Neuronal stem cell (in vitro differentiated cells): ENCODE measurements at regions not wholly inside any gene's neighbourhood (a gene's known extent, or its start where the extent isn't known, plus 50 kb on each side); places are given as distances from the start of the nearest gene placed in this dataset.

Source experiments
- DNase-seq: peaks from one replicate; pipeline ENCODE4 v3.0.0-alpha.2; 2013; ENCODE audit warnings: low spot score
- H2AFZ ChIP-seq: one replicate; pipeline ENCODE4 v1.6.1; 2013; ENCODE audit warnings: mild to moderate bottlenecking, low read length, inconsistent platforms
- H2AK5ac ChIP-seq: 2 replicates; pipeline ENCODE4 v1.6.1; 2013; ENCODE audit warnings: low read depth, mild to moderate bottlenecking, inconsistent platforms, low read length, moderate library complexity, mixed read lengths
- H2BK120ac ChIP-seq: 2 replicates; pipeline ENCODE4 v1.6.1; 2013; ENCODE audit warnings: low read depth, mild to moderate bottlenecking, inconsistent platforms, low read length, moderate library complexity, mixed read lengths
- H2BK12ac ChIP-seq: one replicate; pipeline ENCODE4 v1.6.1; 2013; ENCODE audit warnings: low read length, inconsistent platforms
- H2BK15ac ChIP-seq: 2 replicates; pipeline ENCODE4 v1.6.1; 2013; ENCODE audit warnings: mild to moderate bottlenecking, low read length, inconsistent platforms, mixed read lengths
- H2BK5ac ChIP-seq: one replicate; pipeline ENCODE4 v1.6.1; 2013; ENCODE audit warnings: inconsistent platforms, mild to moderate bottlenecking, low read length, moderate library complexity
- H3K14ac ChIP-seq: one replicate; pipeline ENCODE4 v1.6.1; 2013; ENCODE audit warnings: low read length, inconsistent platforms
- H3K18ac ChIP-seq: 2 replicates; pipeline ENCODE4 v1.6.1; 2013; ENCODE audit warnings: low read length, inconsistent platforms
- H3K23ac ChIP-seq: 2 replicates; pipeline ENCODE4 v1.6.1; 2013; ENCODE audit warnings: low read depth, mild to moderate bottlenecking, mixed read lengths, low read length, inconsistent platforms; ENCODE audit not compliant: poor library complexity
- H3K27ac ChIP-seq: replicated peaks from 3 replicates; pipeline ENCODE4 v1.5.1; 2013; ENCODE audit warnings: low read length, inconsistent platforms
- H3K27me3 ChIP-seq, 3 experiments: 2 replicates each; pipeline ENCODE4 v1.6.1; 2013; ENCODE audit warnings: low read length in 3 of 3, mild to moderate bottlenecking in 2 of 3, inconsistent platforms in 1 of 3, low read depth in 1 of 3, mixed read lengths in 1 of 3, moderate library complexity in 1 of 3; ENCODE audit not compliant: control insufficient read depth in 3 of 3, insufficient read depth in 3 of 3
- H3K36me3 ChIP-seq, 2 donors: replicated peaks in 1 of 2; 2 replicates each; pipeline ENCODE4 v1.6.1; 2013; ENCODE audit warnings: low read length in 2 of 2; ENCODE audit not compliant: control insufficient read depth in 2 of 2, insufficient read depth in 2 of 2
- H3K4ac ChIP-seq: 2 replicates; pipeline ENCODE4 v1.6.1; 2013; ENCODE audit warnings: inconsistent platforms, mild to moderate bottlenecking, low read length, moderate library complexity
- H3K4me1 ChIP-seq, 2 donors: 1 replicate in 1 of 2; 2 replicates in 1 of 2; pipeline ENCODE4 v1.6.1; 2013; ENCODE audit warnings: low read length in 2 of 2, low read depth in 1 of 2; ENCODE audit not compliant: control insufficient read depth in 2 of 2, insufficient read depth in 1 of 2
- H3K4me2 ChIP-seq: one replicate; pipeline ENCODE4 v1.6.1; 2013; ENCODE audit warnings: mild to moderate bottlenecking, low read length, inconsistent platforms; ENCODE audit not compliant: insufficient read depth, poor library complexity, severe bottlenecking
- H3K4me3 ChIP-seq, 2 donors: 2 replicates each; pipeline ENCODE4 v1.5.1; 2013; ENCODE audit warnings: low read length in 2 of 2, mild to moderate bottlenecking in 2 of 2, inconsistent platforms in 1 of 2, moderate library complexity in 1 of 2
- H3K79me1 ChIP-seq: one replicate; pipeline ENCODE4 v1.6.1; 2013; ENCODE audit warnings: low read depth, mild to moderate bottlenecking, inconsistent platforms, low read length, moderate library complexity
- H3K9ac ChIP-seq: one replicate; pipeline ENCODE4 v1.6.1; 2013; ENCODE audit warnings: mild to moderate bottlenecking, low read depth, low read length, inconsistent platforms; ENCODE audit not compliant: poor library complexity
- H3K9me3 ChIP-seq, 2 donors: replicated peaks in 1 of 2; 2 replicates each; pipeline versions ENCODE3 to v1.6.1; 2013; ENCODE audit warnings: low read length in 2 of 2, mild to moderate bottlenecking in 2 of 2, inconsistent platforms in 1 of 2, low read depth in 1 of 2, mixed read lengths in 1 of 2, moderate library complexity in 1 of 2; ENCODE audit not compliant: control insufficient read depth in 2 of 2, insufficient read depth in 1 of 2
- H4K8ac ChIP-seq: one replicate; pipeline ENCODE4 v1.6.1; 2013; ENCODE audit warnings: low read depth, mild to moderate bottlenecking, inconsistent platforms, low read length, moderate library complexity
- H4K91ac ChIP-seq: one replicate; pipeline ENCODE4 v1.6.1; 2013; ENCODE audit warnings: low read length, low read depth, mild to moderate bottlenecking, inconsistent platforms; ENCODE audit not compliant: poor library complexity
- WGBS, 2 donors: extraction: QIAGEN DNeasy Blood & Tissue Kit; methylation state at CpG; one replicate each; pipeline ENCODE4 v1.1.7; 2013; ENCODE audit warnings: missing lambda C conversion rate in 2 of 2, mixed read lengths in 1 of 2; ENCODE audit not compliant: insufficient read length in 2 of 2, insufficient replicate concordance in 1 of 2; ENCODE audit errors: extremely low coverage in 2 of 2; 5-methylcytosine and 5-hydroxymethylcytosine counted together

- no peak for DNase-seq
Measured at GRCh38 chr12:46471404-46471803, 98.8 kb upstream of the SLC38A2 start.

GRCh38 chr12:46470975-46471374, 98.4 kb upstream of the SLC38A2 start:
- H2BK5ac ChIP-seq = no peak overlapping the region
- no peak overlapping the region for H3K4me2 ChIP-seq
- no peak overlapping the region for H3K4me3 ChIP-seq
- H3K79me1 ChIP-seq = no peaks in the 10 kb centered on the region
- no peak overlapping the region for H2BK120ac ChIP-seq
- H3K9ac ChIP-seq = no peak overlapping the region
- H3K14ac ChIP-seq = no peak overlapping the region
- no peak overlapping the region for H4K8ac ChIP-seq
- no peak overlapping the region for H3K23ac ChIP-seq
- no peak overlapping the region for H4K91ac ChIP-seq
- no peaks in the 10 kb centered on the region for H3K27me3 ChIP-seq
- no peak overlapping the region for H3K27ac ChIP-seq
- H3K4ac ChIP-seq = no peak overlapping the region
- WGBS, 2 donors = no CpG with 5 or more reads among the region's 1 CpG
- no peak overlapping the region for H2AK5ac ChIP-seq
- H2BK15ac ChIP-seq = no peak overlapping the region
- H3K36me3 ChIP-seq = no peaks in the 10 kb centered on the region
- H3K18ac ChIP-seq = no peak overlapping the region
- H2BK12ac ChIP-seq = no peak overlapping the region
- DNase-seq = no peak
- H3K9me3 ChIP-seq = no peaks in the 10 kb centered on the region
- H2AFZ ChIP-seq = no peak overlapping the region
- no peaks in the 10 kb centered on the region for H3K4me1 ChIP-seq

More at GRCh38 chr12:46471404-46471803, 98.8 kb upstream of the SLC38A2 start:
- WGBS, 2 donors = no CpG with 5 or more reads among the region's 2 CpGs
- Histone ChIP-seq H2AFZ (no peak overlapping the region), H3K27ac (no peak overlapping the region), H3K4me3 (no peak overlapping the region), H3K36me3 (no peaks in the 10 kb centered on the region), H4K91ac (no peak overlapping the region), H3K4me2 (no peak overlapping the region), H2BK15ac (no peak overlapping the region), H3K23ac (no peak overlapping the region), H3K9ac (no peak overlapping the region), H3K9me3 (no peaks in the 10 kb centered on the region), H2BK5ac (no peak overlapping the region), H2BK12ac (no peak overlapping the region), H4K8ac (no peak overlapping the region), H3K79me1 (no peaks in the 10 kb centered on the region), H3K14ac (no peak overlapping the region), H3K4ac (no peak overlapping the region), H2AK5ac (no peak overlapping the region), H3K27me3 (no peaks in the 10 kb centered on the region), H2BK120ac (no peak overlapping the region), H3K18ac (no peak overlapping the region), H3K4me1 (no peaks in the 10 kb centered on the region)

DNA sequence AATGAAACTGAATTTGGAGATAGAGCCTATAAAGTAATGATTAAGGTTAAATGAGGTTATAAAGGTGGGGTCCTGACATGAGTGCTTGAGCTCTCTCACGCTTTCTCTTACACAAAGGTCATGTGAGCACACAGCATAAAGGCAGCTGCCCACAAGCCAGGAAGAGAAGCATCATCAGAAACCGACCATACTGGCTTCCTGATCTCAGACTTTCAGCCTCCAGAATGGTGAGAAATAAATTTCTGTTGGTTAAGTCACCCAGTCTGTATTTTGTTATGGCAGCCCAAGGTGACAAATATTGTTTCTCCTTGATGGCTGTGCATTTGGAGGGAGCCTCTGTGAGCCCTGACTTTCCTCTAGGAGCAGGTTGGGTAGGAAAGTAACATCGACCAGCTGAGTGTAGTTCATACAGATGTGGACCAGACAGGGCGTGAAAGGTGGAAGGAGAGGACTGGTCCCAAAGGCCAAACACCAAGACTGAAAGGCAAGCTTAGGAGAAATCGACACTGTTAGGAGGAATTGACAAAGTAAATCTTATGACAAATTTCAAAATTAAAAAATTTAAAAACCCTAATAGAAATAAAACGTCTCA, 97.6 kb upstream of the SLC38A2 start:
- no peak overlapping the region for H3K27ac ChIP-seq
- H3K27me3 ChIP-seq = no peaks in the 10 kb centered on the region
- no peak overlapping the region for H3K23ac ChIP-seq
- no peak overlapping the region for H4K8ac ChIP-seq
- H3K18ac ChIP-seq = no peak overlapping the region
- H3K4me3 ChIP-seq = no peak overlapping the region
- H3K4me1 ChIP-seq = no peaks in the 10 kb centered on the region
- H2BK12ac ChIP-seq = no peak overlapping the region
- no peak overlapping the region for H2AFZ ChIP-seq
- H3K36me3 ChIP-seq = no peaks in the 10 kb centered on the region
- DNase-seq = no peak
- no peak overlapping the region for H2BK15ac ChIP-seq
- no peak overlapping the region for H2BK120ac ChIP-seq
- H3K9ac ChIP-seq = no peak overlapping the region
- no peak overlapping the region for H3K4ac ChIP-seq
- no peak overlapping the region for H4K91ac ChIP-seq
- WGBS, 2 donors = no CpG with 5 or more reads among the region's 6 CpGs
- H3K4me2 ChIP-seq = no peak overlapping the region
- no peaks in the 10 kb centered on the region for H3K9me3 ChIP-seq
- no peak overlapping the region for H3K14ac ChIP-seq
- H2AK5ac ChIP-seq = no peak overlapping the region
- H2BK5ac ChIP-seq = no peak overlapping the region
- H3K79me1 ChIP-seq = no peaks in the 10 kb centered on the region

DNA sequence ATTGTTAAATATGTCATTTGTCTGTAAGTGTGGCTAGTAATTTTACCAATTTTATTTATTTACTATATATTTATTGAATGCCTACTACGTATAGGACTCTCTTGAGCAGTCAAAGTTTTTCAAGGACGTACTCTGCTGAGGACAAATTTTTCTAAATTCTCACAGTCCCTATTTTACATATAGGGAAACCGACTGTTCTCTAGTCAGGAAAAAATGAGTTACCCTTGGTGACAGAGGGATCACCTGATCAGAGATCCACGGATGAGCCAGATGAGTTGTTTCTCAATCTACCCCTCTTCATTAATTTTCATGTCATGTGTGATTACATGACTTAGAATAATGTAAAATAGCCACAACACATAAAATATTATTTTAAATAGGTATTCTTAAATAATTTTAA, 96.2 kb upstream of the SLC38A2 start:
- Histone ChIP-seq H4K8ac (no peak overlapping the region), H3K27me3 (no peaks in the 10 kb centered on the region), H2BK12ac (no peak overlapping the region), H3K4me2 (no peak overlapping the region), H3K27ac (no peak overlapping the region), H3K9me3 (no peaks in the 10 kb centered on the region), H2AK5ac (no peak overlapping the region), H3K79me1 (no peaks in the 10 kb centered on the region), H3K18ac (no peak overlapping the region), H4K91ac (no peak overlapping the region), H2BK120ac (no peak overlapping the region), H3K4me1 (no peaks in the 10 kb centered on the region), H2BK5ac (no peak overlapping the region), H3K9ac (no peak overlapping the region), H2BK15ac (no peak overlapping the region), H3K23ac (no peak overlapping the region), H3K4me3 (no peak overlapping the region), H2AFZ (no peak overlapping the region), H3K14ac (no peak overlapping the region), H3K36me3 (no peaks in the 10 kb centered on the region), H3K4ac (no peak overlapping the region)
- DNase-seq = no peak
- WGBS, 2 donors = no CpG with 5 or more reads among the region's 4 CpGs
